ENCODE measurements at regions not wholly inside any gene's neighbourhood (a gene's known extent, or its start where the extent isn't known, plus 50 kb on each side); places are given as distances from the start of the nearest gene placed in this dataset.

- TF ChIP-seq EZH2phosphoT487 (IDR thresholded peaks at IDR 0.05; ENCODE audit: insufficient read depth, low read depth) (no peak), EZH2 (IDR thresholded peaks at IDR 0.05; ENCODE audit: insufficient read depth, poor library complexity, severe bottlenecking) (no peak)
These were observed 287.5 kb downstream of the SMARCA2 start for GRCh38 chr9:2302606-2303005.

Measured in GM23248 (cell line).